BLaER1 (cell line): ENCODE measurements at regions not wholly inside any gene's neighbourhood (a gene's known extent, or its start where the extent isn't known, plus 50 kb on each side); places are given as distances from the start of the nearest gene placed in this dataset.

ENCODE experiments used
- H3K27ac ChIP-seq: shearing (Covaris generic); formaldehyde crosslinking; 2 replicates; pipeline ENCODE4 v1.8.1; 2022
- H3K27me3 ChIP-seq: shearing (Covaris generic); formaldehyde crosslinking; 2 replicates; pipeline ENCODE4 v1.8.1; 2022
- H3K36me3 ChIP-seq: shearing (Covaris generic); formaldehyde crosslinking; 2 replicates; pipeline ENCODE4 v1.8.1; 2022
- H3K4me1 ChIP-seq: shearing (Covaris generic); formaldehyde crosslinking; 2 replicates; pipeline ENCODE4 v1.8.1; 2022
- H3K4me2 ChIP-seq: shearing (Covaris generic); formaldehyde crosslinking; 2 replicates; pipeline ENCODE4 v1.8.1; 2022
- H3K4me3 ChIP-seq: shearing (Covaris generic); formaldehyde crosslinking; 2 replicates; pipeline ENCODE4 v1.8.1; 2022
- H3K9ac ChIP-seq: shearing (Covaris generic); formaldehyde crosslinking; 2 replicates; pipeline ENCODE4 v1.8.1; 2022
- H3K9me3 ChIP-seq: shearing (Covaris generic); formaldehyde crosslinking; 2 replicates; pipeline ENCODE4 v1.8.1; 2022
- H4K20me1 ChIP-seq: shearing (Covaris generic); formaldehyde crosslinking; 2 replicates; pipeline ENCODE4 v1.8.1; 2022
- Cebpa-rat ChIP-seq: shearing (Covaris generic); IDR thresholded peaks from 2 replicates; pipeline ENCODE4 v1.8.1; 2022

DNA sequence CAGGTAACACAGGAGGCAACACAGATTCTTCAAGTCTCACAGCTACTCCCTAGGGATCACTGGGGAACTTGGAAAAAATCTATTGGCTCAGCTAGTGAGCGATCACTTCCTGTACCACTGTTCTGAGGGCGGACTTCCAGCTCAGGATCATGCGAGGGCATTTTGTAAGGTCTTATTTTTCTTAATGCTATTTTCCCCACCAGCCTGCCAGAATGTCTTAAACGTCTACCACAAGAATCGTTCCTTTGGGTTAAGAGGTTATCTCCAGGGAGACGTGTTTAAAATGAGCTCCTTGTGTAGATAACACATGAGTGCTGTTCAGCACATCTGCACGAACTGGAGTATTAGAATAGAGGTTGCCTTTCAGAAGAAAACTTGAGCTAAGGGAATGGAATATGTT is 162.6 kb downstream of the ETNK1 start:
- no peak overlapping the region for H3K4me2 ChIP-seq
- no peak overlapping the region for H3K27ac ChIP-seq
- no peaks in the 10 kb centered on the region for H3K36me3 ChIP-seq
- H3K4me1 ChIP-seq: no peaks in the 10 kb centered on the region
- no peak overlapping the region for H3K4me3 ChIP-seq
- H3K27me3 ChIP-seq: no peaks in the 10 kb centered on the region
- no peaks in the 10 kb centered on the region for H3K9me3 ChIP-seq
- no peak for TF ChIP-seq Cebpa-rat
- no peaks in the 10 kb centered on the region for H4K20me1 ChIP-seq
- H3K9ac ChIP-seq: no peak overlapping the region

DNA sequence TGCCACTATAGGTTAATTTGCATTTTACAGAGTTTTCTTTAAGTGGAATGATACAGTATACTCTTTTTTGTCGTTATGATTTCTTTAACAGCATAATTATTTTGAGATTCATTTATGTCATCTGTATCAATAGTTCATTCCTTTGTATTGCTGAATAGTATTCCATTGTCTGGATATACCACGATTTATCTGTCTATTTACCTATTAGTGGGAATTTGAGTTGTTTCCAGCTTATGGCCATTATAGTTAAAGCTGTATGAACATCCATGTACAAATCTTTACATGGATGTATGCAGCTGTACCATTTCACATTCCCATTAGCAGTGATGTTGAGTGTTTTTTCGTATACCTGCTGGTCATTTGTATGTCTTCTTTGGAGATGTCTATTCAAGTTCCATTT is 163.9 kb downstream of the ETNK1 start:
- Histone ChIP-seq H3K9me3 (no peaks in the 10 kb centered on the region), H3K9ac (no peak overlapping the region), H3K4me2 (no peak overlapping the region), H3K27ac (no peak overlapping the region), H3K36me3 (no peaks in the 10 kb centered on the region), H3K4me1 (no peaks in the 10 kb centered on the region), H3K27me3 (no peaks in the 10 kb centered on the region), H3K4me3 (no peak overlapping the region), H4K20me1 (no peaks in the 10 kb centered on the region)
- no peak for TF ChIP-seq Cebpa-rat

DNA sequence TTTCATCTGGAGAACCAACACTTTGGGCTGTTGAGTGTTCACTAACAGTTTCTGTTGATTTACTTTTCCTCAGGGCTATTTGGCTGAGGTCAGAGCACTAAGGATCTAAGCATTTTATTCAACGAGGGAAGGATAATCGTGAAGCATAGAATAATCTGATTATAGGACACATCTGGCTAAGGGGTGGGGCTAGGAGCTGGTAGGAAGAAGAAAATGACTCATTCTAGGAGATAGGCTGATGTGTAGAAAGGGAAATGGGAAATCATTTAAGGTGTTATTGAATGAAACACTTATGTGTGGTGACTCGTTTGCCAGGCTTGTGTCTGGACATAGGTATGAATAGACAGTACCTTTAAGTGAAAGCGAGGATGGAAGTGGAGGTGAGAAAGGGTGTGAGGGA is 167.2 kb downstream of the ETNK1 start:
- Histone ChIP-seq H3K9ac (no peak overlapping the region), H3K4me2 (no peak overlapping the region), H4K20me1 (no peaks in the 10 kb centered on the region), H3K36me3 (no peaks in the 10 kb centered on the region), H3K4me3 (no peak overlapping the region), H3K27me3 (no peaks in the 10 kb centered on the region), H3K27ac (no peak overlapping the region), H3K4me1 (no peaks in the 10 kb centered on the region), H3K9me3 (no peaks in the 10 kb centered on the region)
- no peak for TF ChIP-seq Cebpa-rat

DNA sequence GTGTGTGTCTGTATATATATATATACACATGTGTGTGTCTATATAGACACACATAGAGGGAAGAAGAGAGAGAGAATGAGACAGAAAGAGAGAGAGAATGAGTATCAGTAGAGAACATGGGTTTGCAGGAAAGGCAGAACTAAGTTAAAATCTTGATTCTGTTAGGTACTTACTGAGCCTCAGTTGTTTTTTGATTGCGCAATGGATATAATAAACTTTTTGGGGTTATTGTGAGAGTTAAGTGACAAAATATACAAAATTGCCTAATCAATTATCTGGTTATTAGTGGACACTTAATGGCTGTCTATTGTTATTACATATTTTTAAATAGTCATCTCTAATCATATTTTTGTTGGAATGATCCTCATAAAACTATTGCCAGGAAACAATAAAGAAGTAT is 169.0 kb downstream of the ETNK1 start:
- peak; percentile 53; the same call in 1 of the 2 replicates for TF ChIP-seq Cebpa-rat
- H4K20me1 ChIP-seq: no peaks in the 10 kb centered on the region
- no peak overlapping the region for H3K9ac ChIP-seq

DNA sequence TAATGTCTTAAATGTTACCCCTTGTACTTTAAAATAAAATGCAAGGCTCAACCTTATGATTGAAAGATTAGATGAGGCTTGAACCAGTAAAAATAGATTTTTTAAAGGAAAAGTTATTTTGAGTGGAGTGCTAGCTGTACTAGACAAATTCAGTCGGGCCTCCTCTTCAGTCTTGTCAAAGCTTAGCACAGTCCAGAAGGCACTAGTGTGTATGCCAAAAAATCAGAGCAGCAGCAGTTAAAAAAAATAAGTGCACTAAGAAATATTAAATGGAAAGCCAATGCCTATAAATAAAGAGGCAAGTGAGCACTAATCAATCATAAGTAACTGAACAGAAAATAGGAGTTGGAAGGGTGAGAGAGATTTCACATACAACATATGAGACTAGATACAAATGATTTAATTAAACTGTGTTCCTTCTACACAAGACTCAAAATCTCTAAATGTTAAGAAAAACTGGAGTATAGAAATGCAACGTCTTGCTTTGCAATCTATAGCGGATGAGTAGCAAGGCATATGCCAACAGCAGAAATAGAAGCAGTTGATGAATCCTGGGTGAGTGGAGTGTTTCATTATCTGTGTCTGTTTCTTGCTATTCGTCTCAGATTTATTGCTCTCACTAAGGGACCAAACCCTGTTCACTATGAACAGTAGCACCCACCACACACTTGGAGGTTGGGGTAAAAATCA is 172.1 kb downstream of the ETNK1 start:
- Histone ChIP-seq H3K9me3 (no peaks in the 10 kb centered on the region), H3K27me3 (no peaks in the 10 kb centered on the region), H3K36me3 (no peaks in the 10 kb centered on the region), H3K9ac (no peak overlapping the region), H3K4me2 (no peak overlapping the region), H3K4me1 (no peaks in the 10 kb centered on the region), H4K20me1 (no peaks in the 10 kb centered on the region), H3K4me3 (no peak overlapping the region), H3K27ac (no peak overlapping the region)
- no peak for TF ChIP-seq Cebpa-rat

More for the DNA sequence above, 169.0 kb downstream of the ETNK1 start:
- H3K27ac ChIP-seq: no peak overlapping the region
- no peak overlapping the region for H3K4me2 ChIP-seq
- H3K4me1 ChIP-seq: no peaks in the 10 kb centered on the region
- no peak overlapping the region for H3K4me3 ChIP-seq
- H3K36me3 ChIP-seq: no peaks in the 10 kb centered on the region
- no peaks in the 10 kb centered on the region for H3K9me3 ChIP-seq
- no peaks in the 10 kb centered on the region for H3K27me3 ChIP-seq

DNA sequence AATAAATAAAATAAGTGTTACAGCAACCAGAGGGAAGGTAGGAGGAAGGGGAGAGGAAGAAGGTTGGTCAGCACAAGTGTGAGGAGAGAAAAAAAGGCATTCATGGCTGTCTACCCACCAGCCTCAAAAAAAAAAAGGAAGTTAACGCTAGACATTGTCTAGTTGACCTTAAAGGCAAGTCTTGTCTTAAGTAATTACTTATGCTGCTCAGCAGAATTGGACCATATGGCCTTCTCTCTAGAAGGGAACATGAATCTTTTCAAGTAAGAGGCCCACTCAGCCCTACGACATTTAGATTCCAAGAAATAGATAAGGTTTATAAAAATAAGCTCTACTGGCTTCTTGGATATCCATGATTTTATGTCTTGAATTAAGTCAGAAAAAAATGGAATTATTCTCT is 172.7 kb downstream of the ETNK1 start:
- Histone ChIP-seq H3K27ac (no peak overlapping the region), H3K4me2 (no peak overlapping the region)

DNA sequence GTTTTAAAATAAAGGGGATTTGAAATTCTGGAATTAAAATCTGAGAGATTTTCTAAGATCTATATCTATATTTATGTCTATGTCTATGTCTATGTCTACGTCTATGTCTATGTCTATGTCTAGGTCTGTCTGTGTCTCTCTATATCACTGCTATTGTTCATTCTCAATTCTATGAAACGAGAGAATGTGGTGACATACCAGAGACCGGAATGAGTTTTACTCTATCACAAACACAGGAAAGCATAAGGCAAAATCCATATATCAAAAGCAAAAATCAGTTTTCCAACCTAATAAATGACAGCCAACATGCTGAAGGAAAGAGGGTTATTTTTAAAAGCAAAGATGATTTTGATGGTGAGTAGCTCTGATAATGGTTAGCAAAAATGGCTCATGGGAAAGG is 173.1 kb downstream of the ETNK1 start:
- no peaks in the 10 kb centered on the region for H3K36me3 ChIP-seq
- H3K27ac ChIP-seq: no peak overlapping the region
- no peak overlapping the region for H3K4me2 ChIP-seq
- no peak overlapping the region for H3K4me3 ChIP-seq
- H3K9ac ChIP-seq: no peak overlapping the region
- no peaks in the 10 kb centered on the region for H3K27me3 ChIP-seq
- H3K9me3 ChIP-seq: no peaks in the 10 kb centered on the region
- no peak for TF ChIP-seq Cebpa-rat
- no peaks in the 10 kb centered on the region for H4K20me1 ChIP-seq
- no peaks in the 10 kb centered on the region for H3K4me1 ChIP-seq

More for the DNA sequence above, 172.7 kb downstream of the ETNK1 start:
- Histone ChIP-seq H3K27me3 (no peaks in the 10 kb centered on the region), H3K36me3 (no peaks in the 10 kb centered on the region), H3K4me3 (no peak overlapping the region), H3K4me1 (no peaks in the 10 kb centered on the region), H3K9me3 (no peaks in the 10 kb centered on the region), H4K20me1 (no peaks in the 10 kb centered on the region), H3K9ac (no peak overlapping the region)
- no peak for TF ChIP-seq Cebpa-rat

DNA sequence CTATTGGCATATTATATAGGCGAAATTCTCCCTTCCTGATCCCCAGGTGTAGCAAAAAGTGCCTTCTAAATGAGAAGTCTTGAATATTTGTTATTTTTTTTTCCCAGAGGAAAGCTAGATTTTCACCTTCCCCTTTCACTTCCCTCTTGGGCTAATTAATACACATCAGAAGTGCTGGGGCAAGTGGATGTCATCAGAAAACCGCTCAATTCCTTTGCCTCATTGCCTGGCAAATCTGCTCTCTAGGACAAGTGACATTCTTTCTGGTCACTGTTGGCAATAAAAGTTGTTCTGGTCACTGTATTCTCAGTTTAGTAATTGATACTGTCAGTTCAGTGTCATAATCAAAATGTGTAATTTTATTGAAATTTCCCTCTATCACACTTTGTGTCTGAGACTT is 174.5 kb downstream of the ETNK1 start:
- no peak overlapping the region for H3K4me3 ChIP-seq
- H3K4me1 ChIP-seq: no peaks in the 10 kb centered on the region
- TF ChIP-seq Cebpa-rat: no peak
- H4K20me1 ChIP-seq: no peaks in the 10 kb centered on the region
- H3K27ac ChIP-seq: no peak overlapping the region
- no peaks in the 10 kb centered on the region for H3K36me3 ChIP-seq
- no peak overlapping the region for H3K9ac ChIP-seq
- H3K27me3 ChIP-seq: no peaks in the 10 kb centered on the region
- H3K9me3 ChIP-seq: no peaks in the 10 kb centered on the region
- H3K4me2 ChIP-seq: no peak overlapping the region

DNA sequence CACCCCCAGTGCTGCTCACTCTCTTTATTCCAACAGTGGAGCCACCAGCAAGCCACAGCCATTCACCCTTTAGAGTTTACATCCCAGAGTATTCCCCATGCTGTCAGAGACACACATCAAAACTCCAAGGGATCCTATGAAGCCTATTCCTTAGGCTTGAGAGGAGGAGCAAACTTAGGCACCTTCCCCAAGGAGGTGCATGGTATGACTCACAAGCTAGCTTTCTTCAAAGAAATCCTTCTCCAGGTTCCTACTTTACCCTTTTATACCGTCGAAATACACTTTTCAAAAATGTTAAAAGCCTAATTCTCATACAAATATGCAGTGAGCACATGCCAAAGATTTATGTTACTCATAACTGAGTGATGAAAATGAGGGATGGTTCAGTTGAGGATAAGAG is 175.4 kb downstream of the ETNK1 start:
- Histone ChIP-seq H3K4me1 (no peaks in the 10 kb centered on the region), H3K36me3 (no peaks in the 10 kb centered on the region), H3K4me2 (no peak overlapping the region), H3K4me3 (no peak overlapping the region), H4K20me1 (no peaks in the 10 kb centered on the region), H3K27me3 (no peaks in the 10 kb centered on the region), H3K9ac (no peak overlapping the region), H3K9me3 (no peaks in the 10 kb centered on the region), H3K27ac (no peak overlapping the region)
- no peak for TF ChIP-seq Cebpa-rat

DNA sequence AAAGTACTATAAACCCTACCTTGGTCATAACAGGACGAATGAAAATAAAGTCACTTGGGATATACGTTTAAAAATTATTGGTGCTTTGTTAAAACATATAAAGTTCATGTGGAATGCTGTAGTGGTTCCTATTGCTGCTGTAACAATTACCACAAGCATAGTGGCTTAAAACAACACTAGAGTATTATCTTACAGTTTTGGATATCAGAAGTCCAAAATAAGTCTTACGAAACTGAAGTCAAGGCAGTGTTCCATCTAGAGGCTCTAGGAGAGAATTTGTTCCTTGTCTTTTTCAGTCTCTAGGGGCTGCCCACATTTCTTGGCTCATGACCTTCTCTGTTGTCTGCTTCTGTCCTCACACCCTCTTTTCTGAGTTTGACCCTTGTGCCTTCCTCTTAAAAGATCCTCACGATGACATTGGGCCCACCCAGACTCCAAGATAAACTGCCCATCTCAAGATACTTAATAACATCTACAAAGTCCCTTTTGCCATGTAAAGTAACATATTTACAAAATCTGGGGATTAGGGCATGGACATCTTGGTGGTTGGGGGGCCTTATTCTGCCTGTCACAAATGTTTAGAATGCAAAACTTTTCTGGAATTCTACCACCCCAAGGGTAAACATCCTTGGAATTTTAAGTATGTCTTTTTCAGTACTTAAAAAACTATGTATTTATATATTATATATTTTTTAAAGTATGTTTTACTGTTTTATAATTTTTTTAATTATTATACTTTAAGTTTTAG is 178.1 kb downstream of the ETNK1 start:
- Histone ChIP-seq H3K27ac (no peak overlapping the region), H4K20me1 (no peaks in the 10 kb centered on the region), H3K4me1 (no peaks in the 10 kb centered on the region), H3K4me3 (no peak overlapping the region), H3K27me3 (no peaks in the 10 kb centered on the region), H3K9ac (no peak overlapping the region), H3K4me2 (no peak overlapping the region), H3K36me3 (no peaks in the 10 kb centered on the region), H3K9me3 (no peaks in the 10 kb centered on the region)
- TF ChIP-seq Cebpa-rat: no peak
